ENCODE measurements at regions not wholly inside any gene's neighbourhood (a gene's known extent, or its start where the extent isn't known, plus 50 kb on each side); places are given as distances from the start of the nearest gene placed in this dataset.

DNA sequence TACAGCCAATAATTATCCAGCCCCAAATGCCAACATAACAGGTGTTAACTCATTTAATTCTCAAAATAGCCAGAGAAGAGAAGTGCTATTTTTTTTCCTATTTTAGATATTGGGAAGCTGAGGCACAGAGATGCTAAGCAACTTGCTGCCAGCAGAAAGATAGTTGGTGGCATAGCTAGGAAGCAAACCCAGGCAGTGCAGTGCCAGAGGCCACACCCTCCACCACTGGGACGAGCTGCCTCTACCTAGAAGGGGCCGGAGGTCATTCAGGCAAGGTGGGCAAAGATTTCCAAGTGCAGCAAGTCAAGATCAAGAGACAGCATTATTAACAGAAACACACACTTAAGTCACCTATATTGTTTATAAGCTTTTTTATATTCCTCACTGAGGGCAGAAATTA lies 654.1 kb downstream of the INHBA start:
- no peak for DNase-seq
- in situ Hi-C loops (cut with MboI; ENCODE audit: low pct_ligation_motif_present in 1 of 4, low pct_unique_long_range_greater_than_20kb in 1 of 4, low sequenced_read_pairs in 3 of 4), result no loop called here
- Histone ChIP-seq H3K36me3 (no peaks in the 10 kb centered on the region), H3K27ac (no peak overlapping the region), H3K9me3 (no peaks in the 10 kb centered on the region), H3K27me3 (no peaks in the 10 kb centered on the region), H3K4me1 (peaks cover 0 to 3% (median 0%) of the 10 kb centered on the region in 4 donors), H3K4me3 (no peak overlapping the region)
- no peak for TF ChIP-seq POLR2A (IDR thresholded peaks at IDR 0.05)
- no peak for TF ChIP-seq POLR2AphosphoS5 (IDR thresholded peaks at IDR 0.05)
- no peak for TF ChIP-seq EP300 (IDR thresholded peaks at IDR 0.05; ENCODE audit: low read depth)
- no peak for TF ChIP-seq CTCF (IDR thresholded peaks at IDR 0.05)
- WGBS, 2 donors (ENCODE audit: low coverage in 1 of 2), result 59 to 73% methylated on average over 2 of the region's 2 CpGs
- intact Hi-C loops (cut with DNase I; ENCODE audit: low total_unique reads), result no loop called here

DNA sequence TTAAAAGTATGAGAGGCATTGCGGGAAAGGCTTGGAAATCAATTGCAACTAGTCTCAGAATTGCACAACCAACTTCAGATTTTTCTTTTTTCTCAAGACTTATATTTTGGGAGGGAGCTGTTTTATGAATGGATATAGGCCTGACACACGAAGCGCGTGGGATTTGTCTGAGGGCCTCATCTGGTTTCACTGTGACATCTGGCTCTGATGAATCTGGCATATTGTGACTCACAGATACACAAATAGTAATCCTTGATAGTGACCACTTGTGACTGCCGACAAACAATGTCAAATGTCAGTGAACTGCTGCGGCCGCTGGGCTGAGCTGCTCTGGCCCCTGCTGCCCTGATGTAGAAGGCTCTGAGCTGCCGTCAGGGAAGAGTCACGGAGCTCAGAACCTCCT lies 655.1 kb downstream of the INHBA start:
- no peaks in the 10 kb centered on the region for H3K9me3 ChIP-seq
- WGBS, 2 donors (ENCODE audit: low coverage in 1 of 2), result 78 to 81% methylated on average over 4 to 9 of the region's 9 CpGs
- H3K4me3 ChIP-seq, result no peak overlapping the region
- H3K4me1 ChIP-seq, result peaks cover 0 to 3% (median 0%) of the 10 kb centered on the region in 4 donors
- TF ChIP-seq POLR2AphosphoS5 (IDR thresholded peaks at IDR 0.05), result no peak
- TF ChIP-seq EP300 (IDR thresholded peaks at IDR 0.05; ENCODE audit: low read depth), result no peak
- TF ChIP-seq POLR2A (IDR thresholded peaks at IDR 0.05), result no peak
- H3K27me3 ChIP-seq, result no peaks in the 10 kb centered on the region
- intact Hi-C loops (cut with DNase I; ENCODE audit: low total_unique reads) (no loop called here), in situ Hi-C loops (cut with MboI; ENCODE audit: low pct_ligation_motif_present in 1 of 4, low pct_unique_long_range_greater_than_20kb in 1 of 4, low sequenced_read_pairs in 3 of 4) (no loop called here)
- DNase-seq, result no peak
- H3K27ac ChIP-seq, result no peak overlapping the region
- no peaks in the 10 kb centered on the region for H3K36me3 ChIP-seq

- intact Hi-C loops (cut with DNase I; ENCODE audit: low total_unique reads) (no loop called here), in situ Hi-C loops (cut with MboI; ENCODE audit: low pct_ligation_motif_present in 1 of 4, low pct_unique_long_range_greater_than_20kb in 1 of 4, low sequenced_read_pairs in 3 of 4) (no loop called here)
- DNase-seq, result no peak
- H3K27ac ChIP-seq, result no peak overlapping the region
- peaks cover 0 to 3% (median 0%) of the 10 kb centered on the region in 4 donors for H3K4me1 ChIP-seq
- H3K36me3 ChIP-seq, result no peaks in the 10 kb centered on the region
- 74 to 78% methylated on average over 4 to 5 of the region's 5 CpGs for WGBS, 2 donors (ENCODE audit: low coverage in 1 of 2)
- no peaks in the 10 kb centered on the region for H3K27me3 ChIP-seq
- TF ChIP-seq CTCF (IDR thresholded peaks at IDR 0.05) (no peak), POLR2A (IDR thresholded peaks at IDR 0.05) (no peak), EP300 (IDR thresholded peaks at IDR 0.05; ENCODE audit: low read depth) (no peak), POLR2AphosphoS5 (IDR thresholded peaks at IDR 0.05) (no peak)
- H3K9me3 ChIP-seq, result no peaks in the 10 kb centered on the region
- H3K4me3 ChIP-seq, result no peak overlapping the region
These were observed 655.7 kb downstream of the INHBA start for GRCh38 chr7:41047211-41047610.

DNA sequence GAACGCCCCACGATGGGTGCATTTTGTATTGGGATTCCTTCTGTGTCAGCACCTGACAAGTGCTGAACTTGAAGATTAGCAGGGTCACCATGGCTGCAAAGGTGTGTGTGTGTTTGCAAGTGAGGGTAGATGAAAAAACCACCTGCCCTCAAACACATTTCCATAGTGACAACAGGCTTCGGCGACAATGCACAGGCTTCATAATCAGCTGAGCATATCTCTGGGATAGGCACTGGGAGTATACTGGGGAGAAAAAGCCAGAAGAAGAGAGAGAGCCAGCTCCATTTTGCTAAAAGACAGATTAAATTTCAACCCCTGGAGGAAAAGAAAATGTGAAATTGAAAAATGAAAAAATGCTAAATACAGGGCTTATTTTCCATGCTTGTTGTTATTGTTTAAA lies 656.1 kb downstream of the INHBA start:
- Histone ChIP-seq H3K4me1 (peaks cover 0 to 3% (median 0%) of the 10 kb centered on the region in 4 donors), H3K27me3 (no peaks in the 10 kb centered on the region), H3K4me3 (no peak overlapping the region), H3K9me3 (no peaks in the 10 kb centered on the region), H3K27ac (no peak overlapping the region), H3K36me3 (no peaks in the 10 kb centered on the region)
- in situ Hi-C loops (cut with MboI; ENCODE audit: low pct_ligation_motif_present in 1 of 4, low pct_unique_long_range_greater_than_20kb in 1 of 4, low sequenced_read_pairs in 3 of 4) (no loop called here), intact Hi-C loops (cut with DNase I; ENCODE audit: low total_unique reads) (no loop called here)
- no peak for DNase-seq
- WGBS, 2 donors (ENCODE audit: low coverage in 1 of 2), result 69% methylated on average over 4 of the region's 4 CpGs; no CpG with 5 or more reads in 1 of the 2 donors
- TF ChIP-seq POLR2AphosphoS5 (IDR thresholded peaks at IDR 0.05), result no peak
- no peak for TF ChIP-seq POLR2A (IDR thresholded peaks at IDR 0.05)
- TF ChIP-seq CTCF (IDR thresholded peaks at IDR 0.05), result no peak
- TF ChIP-seq EP300 (IDR thresholded peaks at IDR 0.05; ENCODE audit: low read depth), result no peak

- in situ Hi-C loops (cut with MboI; ENCODE audit: low pct_ligation_motif_present in 1 of 4, low pct_unique_long_range_greater_than_20kb in 1 of 4, low sequenced_read_pairs in 3 of 4) (no loop called here), intact Hi-C loops (cut with DNase I; ENCODE audit: low total_unique reads) (no loop called here)
- Histone ChIP-seq H3K4me3 (no peak overlapping the region), H3K27ac (no peak overlapping the region), H3K27me3 (no peaks in the 10 kb centered on the region), H3K36me3 (no peaks in the 10 kb centered on the region), H3K9me3 (no peaks in the 10 kb centered on the region), H3K4me1 (peaks cover 0 to 3% (median 0%) of the 10 kb centered on the region in 4 donors)
- 68 to 91% methylated on average over 4 to 7 of the region's 7 CpGs for WGBS, 2 donors (ENCODE audit: low coverage in 1 of 2)
- DNase-seq, result no peak
- TF ChIP-seq EP300 (IDR thresholded peaks at IDR 0.05; ENCODE audit: low read depth), result no peak
- no peak for TF ChIP-seq POLR2AphosphoS5 (IDR thresholded peaks at IDR 0.05)
- no peak for TF ChIP-seq CTCF (IDR thresholded peaks at IDR 0.05)
- no peak for TF ChIP-seq POLR2A (IDR thresholded peaks at IDR 0.05)
These were observed 656.6 kb downstream of the INHBA start for GRCh38 chr7:41046221-41046761.
